CMK (cell line): ENCODE measurements at regions not wholly inside any gene's neighbourhood (a gene's known extent, or its start where the extent isn't known, plus 50 kb on each side); places are given as distances from the start of the nearest gene placed in this dataset.

Source experiments
- DNase-seq: peaks from one replicate; pipeline ENCODE4 v3.0.0-alpha.2; 2010; ENCODE audit warnings: low read depth

GRCh38 chr13:71977028-71977427 is 110.0 kb upstream of the DACH1 start:
- DNase-seq: no peak

GRCh38 chr13:71967990-71968389 is 101.0 kb upstream of the DACH1 start:
- DNase-seq: no peak

DNA sequence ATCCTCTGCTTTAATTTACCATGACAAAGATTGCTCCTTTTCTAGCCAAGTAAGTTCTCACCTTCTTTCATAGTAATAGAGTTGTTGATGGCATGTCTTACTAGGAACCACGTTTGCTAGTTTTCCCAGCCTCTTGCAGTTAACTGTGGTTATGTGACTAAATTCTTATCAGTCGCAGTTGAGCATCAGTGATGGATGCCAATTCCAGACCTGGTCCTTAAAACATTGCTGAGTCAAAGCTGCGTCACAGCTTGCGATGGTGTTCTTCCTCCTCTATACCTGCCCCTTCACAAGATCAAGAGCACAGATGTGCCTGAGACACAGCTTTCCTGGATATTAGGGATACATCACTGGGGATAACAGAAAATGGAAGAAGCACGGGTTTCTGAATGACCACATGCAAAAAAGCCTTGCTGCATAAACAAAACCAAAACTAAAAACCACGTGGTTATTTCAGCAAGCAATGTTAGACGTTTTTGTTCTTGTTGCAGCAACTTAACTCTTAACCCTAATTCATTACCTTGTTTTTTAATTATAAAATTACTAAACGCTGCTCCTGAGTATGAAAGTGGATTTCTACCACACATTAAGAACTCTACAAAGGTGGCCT is 97.6 kb upstream of the DACH1 start:
- no peak for DNase-seq

DNA sequence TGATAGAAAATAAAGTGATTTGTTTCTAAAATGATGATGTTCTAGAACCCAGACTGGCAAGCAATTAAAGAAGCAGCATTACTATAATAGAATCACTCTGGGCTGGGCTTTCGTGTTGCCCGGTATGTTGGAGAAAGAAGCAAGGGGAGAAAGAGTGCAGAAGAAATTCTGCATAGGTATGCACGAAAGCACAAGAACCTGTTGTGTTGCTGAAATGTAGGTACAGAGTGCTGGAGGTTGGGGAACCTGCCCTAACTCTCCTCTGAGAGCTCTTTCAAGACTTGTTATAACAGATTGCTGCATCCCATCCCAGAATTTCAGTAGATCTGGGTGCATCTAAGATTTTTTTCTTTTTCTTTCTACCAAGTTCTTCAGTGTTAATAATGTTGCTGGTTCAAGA is 95.7 kb upstream of the DACH1 start:
- no peak for DNase-seq

- no peak for DNase-seq
Observed at GRCh38 chr13:71962126-71962525, 95.1 kb upstream of the DACH1 start.

DNA sequence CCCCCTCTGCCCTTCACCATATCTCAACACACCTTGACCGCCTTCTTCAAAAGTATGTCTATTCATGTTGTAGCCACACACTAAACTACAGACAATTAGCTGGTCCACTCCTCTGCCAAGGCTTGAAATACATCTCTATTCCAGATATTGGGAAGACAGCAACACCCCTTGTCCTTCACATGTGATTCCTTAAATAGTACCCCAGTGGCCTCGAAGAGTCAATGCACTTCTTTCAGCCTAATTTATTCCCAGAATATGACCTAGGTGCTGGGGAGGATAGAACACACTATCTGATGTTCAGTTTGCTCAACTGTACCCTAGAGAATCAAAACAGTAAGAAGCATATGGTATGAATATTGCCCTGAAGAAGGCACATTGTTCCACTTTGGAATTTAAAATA is 82.4 kb upstream of the DACH1 start:
- DNase-seq: no peak

GRCh38 chr13:71939186-71939585 is 72.2 kb upstream of the DACH1 start:
- no peak for DNase-seq

DNA sequence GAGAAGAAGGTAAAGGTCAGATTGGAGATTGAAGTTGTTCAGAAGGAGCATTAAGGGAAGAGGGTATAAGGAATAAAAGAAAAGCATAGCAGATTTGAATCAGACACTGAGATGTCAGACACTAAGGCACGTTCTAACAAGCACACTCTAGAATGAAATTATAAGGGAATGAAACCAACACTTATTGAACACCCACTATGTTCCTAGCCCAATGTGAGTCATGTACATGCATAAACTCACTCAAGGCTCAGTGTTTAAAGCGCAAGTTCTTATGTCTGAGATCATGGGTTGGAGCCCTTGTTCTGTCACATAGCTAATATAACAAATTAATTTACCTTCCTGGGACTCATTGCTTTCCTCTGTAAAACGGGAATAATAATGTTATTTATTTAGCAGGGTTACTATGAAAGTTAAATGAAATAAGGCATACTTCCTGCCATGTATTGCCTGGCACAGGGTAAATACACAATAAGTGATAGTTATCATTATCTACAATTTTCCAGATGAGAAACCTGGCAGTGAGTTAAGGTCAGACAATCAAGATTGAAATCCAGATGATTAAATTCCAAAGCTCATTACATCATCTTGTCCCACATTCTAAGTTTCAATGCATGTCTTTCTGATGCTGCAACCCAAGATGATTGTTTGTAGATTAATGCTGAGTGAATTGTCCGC is 68.3 kb upstream of the DACH1 start:
- no peak for DNase-seq

DNA sequence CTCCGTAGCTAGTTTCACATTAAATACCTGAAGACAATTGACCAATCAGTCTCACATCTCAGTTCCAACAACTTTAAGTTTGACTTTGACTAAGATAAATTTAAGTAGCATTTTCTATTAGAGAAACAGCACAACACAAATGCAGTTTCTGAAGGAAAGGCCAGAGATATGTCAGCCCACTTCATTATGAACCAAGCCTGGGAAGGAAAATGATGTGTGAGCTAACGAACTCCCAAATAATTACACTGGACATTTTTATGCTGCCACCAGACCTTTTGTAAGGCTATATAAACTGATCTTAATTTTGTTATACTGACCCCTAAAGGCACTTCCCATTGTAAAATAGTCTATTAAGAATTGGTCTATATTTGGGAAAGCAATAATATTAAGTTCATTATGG is 57.9 kb upstream of the DACH1 start:
- DNase-seq: no peak

GRCh38 chr13:71922194-71922593 is 55.2 kb upstream of the DACH1 start:
- DNase-seq: no peak
